Suppressor macrophage treated with lipopolysaccharide for 4 hours (primary cell): ENCODE measurements at regions not wholly inside any gene's neighbourhood (a gene's known extent, or its start where the extent isn't known, plus 50 kb on each side); places are given as distances from the start of the nearest gene placed in this dataset.
"Not testable (repeated sequence)": the region's sequence is repeated elsewhere in the genome, so short reads cannot be mapped to it uniquely, and the experiment has no call there.

Experiments
- DNase-seq: peaks from one replicate; pipeline ENCODE4 v3.0.0-alpha.2; 2020

DNA sequence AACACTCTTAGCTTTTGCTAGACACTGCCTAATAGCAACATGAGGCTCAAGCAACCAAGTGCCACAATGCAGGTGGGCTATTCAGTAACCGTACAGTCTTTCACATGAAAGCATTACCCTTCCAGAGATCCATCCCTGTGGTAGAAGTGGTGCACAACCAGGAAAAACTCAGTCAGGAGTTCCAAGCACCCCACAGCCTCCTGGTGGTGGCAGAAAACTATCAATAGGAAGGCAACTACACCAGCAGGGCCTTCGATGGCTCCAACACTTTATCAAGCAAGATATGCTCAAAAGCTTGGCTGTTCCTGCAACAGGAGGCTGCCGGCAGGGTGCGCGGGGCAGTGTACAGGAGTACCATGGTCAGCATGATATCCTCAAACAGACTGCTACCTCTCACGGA, 176.1 kb upstream of the DLGAP1 start:
- DNase-seq, result no peak

DNA sequence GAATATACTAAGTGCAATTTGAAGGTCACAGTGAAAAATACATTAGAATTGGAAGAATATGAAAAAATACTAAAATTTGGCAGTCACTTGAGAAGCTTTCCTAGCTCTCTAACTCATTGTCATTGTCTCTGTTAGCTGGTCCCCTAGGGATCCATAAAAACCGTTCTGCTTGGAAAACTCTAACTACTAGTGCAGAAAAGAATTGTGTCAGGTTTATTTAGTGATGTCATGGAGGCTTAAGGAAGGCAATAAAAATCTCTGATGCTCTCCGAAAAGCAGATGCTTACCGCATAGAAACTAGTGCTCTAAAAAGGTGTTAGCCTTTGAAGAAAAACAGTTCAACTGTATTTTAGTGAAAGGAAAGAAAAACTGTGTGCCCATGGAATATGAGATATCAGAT, 150.1 kb upstream of the DLGAP1 start:
- no peak for DNase-seq

DNA sequence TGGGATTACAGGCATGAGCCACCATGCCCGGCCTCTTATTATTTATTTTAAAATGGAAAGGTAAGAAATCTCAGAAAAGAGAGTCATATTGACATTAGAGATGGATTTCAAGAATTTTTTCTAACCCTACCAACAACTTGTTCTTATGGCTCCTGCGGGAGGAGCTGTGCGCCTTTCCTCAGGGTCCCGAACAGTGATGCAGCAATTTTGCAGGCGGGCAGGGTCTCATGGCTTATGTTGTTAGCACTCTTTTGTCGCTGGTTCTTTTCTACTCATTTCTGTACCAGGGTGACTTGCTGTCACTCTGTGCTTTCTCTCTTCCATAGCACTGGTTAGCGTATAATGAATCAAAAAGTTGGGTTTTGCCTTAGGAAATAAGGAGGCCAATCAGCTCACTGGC, 148.8 kb upstream of the DLGAP1 start:
- DNase-seq, result no peak

GRCh38 chr18:4599312-4599711, 144.2 kb upstream of the DLGAP1 start:
- no peak for DNase-seq

DNA sequence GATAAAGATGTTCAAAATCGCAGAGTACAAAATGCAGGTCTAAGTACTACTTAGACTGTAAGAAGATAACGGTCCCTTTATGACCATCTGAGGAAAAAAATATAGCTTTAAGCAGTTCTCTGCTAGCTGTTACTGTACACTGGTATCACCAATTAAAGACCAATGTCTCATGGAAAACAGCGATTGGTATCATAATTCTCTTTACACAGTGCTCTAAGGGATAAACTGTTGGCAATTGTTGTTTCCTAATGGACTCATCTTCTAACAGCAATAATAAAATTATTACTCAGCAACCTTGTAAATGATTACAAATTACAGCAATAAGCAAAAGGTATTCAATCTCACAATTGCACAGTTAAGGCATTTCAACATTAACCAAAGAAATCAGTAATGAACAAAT, 142.2 kb upstream of the DLGAP1 start:
- no peak for DNase-seq

- no peak for DNase-seq
Measured at GRCh38 chr18:4593895-4594294, 138.8 kb upstream of the DLGAP1 start.

DNA sequence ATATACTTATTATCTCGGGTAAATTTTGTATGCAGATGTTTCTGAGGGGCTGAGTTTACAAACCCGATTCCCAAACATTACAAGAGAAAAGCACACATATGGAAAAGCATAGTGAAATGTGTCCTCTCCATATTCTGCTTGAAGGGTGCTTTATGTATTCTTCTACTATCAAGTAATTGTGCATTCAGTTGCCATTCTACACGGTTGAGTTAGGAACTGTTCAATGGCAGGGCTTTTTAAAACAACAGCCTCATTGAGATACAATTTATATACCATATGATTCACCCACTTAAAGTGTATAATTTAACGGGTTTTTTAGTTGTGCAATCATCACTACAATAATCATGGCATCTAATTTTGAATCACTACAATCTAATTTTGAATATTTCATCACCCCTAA, 138.4 kb upstream of the DLGAP1 start:
- DNase-seq, result no peak

GRCh38 chr18:4589056-4589800, 134.1 kb upstream of the DLGAP1 start:
- DNase-seq, result no peak

- no peak for DNase-seq
Measured at GRCh38 chr18:4587204-4587603, 132.1 kb upstream of the DLGAP1 start.

- DNase-seq, result no peak
Measured at GRCh38 chr18:4586731-4587130, 131.6 kb upstream of the DLGAP1 start.

GRCh38 chr18:4582431-4583335, 127.6 kb upstream of the DLGAP1 start:
- DNase-seq, result no peak

DNA sequence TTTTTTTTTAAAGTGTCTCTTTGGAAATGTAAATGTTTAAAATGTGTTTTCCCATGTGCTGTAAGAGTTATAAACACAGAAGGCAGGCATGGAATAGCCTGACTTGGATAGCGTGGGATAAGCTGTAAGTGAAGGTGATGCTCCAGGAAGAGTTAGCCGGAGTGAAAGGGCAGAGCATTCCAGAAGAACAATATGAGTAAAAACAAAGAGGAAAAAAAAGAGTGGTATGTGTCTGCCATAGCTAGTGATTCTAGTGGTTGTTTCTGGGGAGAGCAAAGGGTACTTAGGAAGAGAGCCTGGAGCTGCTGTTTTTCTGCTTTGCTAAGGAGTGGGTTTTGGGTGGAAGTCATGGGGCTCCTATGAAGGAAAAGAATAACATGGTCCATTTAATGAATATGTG, 126.9 kb upstream of the DLGAP1 start:
- no peak for DNase-seq

- no peak for DNase-seq
Measured at GRCh38 chr18:4578449-4578848, 123.3 kb upstream of the DLGAP1 start.

GRCh38 chr18:4573735-4574134, 118.6 kb upstream of the DLGAP1 start:
- DNase-seq, result no peak

- no peak for DNase-seq
Measured at GRCh38 chr18:4557502-4557901, 102.4 kb upstream of the DLGAP1 start.

DNA sequence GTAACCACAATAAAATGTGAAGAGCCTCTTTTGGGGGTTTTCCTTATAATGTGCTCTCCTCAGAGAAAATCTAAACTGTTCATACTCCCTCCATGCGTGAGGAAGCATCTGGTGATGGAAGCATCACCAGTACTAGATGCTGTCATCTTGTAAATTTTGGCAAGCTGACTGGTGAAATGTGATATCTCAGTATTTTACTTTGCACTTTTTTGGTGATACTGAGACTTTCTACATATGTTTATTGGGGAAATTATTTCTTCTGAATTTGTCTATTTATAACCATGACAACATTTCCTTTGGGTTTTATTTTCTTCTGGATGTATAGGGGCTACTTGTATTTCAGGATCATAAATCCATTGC, 95.9 kb upstream of the DLGAP1 start:
- no peak for DNase-seq

DNA sequence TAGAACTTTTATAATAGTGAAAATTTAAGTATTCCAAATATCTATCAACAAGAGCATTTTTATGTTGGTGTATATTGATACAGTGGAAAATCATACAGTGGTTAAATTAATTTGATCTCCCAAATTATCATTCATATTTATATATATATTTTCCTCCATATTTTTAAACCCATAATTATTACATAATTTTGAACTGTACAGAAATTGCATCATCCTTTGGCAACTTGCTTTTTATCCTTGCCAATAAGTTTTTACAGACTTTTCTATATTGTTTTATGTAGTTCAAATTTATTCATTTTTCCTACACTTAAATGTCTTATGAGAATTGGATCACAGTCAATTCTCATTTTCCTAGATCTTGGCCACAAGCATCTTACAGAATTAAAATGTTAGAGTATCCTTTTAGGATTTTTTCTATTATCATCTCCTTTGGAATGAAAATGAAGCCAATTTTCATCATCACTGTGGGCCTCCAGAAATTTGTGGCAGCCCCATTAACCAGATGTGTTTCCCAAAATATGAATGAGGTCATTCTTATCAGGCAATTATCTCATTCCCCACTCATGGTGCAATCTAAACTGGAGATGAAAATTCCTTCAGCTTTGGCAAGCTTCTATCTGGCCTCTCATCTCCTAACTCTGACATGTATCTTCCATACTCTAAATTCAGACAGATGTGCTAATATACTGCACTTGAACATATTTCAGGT, 94.2 kb upstream of the DLGAP1 start:
- DNase-seq, result no peak

DNA sequence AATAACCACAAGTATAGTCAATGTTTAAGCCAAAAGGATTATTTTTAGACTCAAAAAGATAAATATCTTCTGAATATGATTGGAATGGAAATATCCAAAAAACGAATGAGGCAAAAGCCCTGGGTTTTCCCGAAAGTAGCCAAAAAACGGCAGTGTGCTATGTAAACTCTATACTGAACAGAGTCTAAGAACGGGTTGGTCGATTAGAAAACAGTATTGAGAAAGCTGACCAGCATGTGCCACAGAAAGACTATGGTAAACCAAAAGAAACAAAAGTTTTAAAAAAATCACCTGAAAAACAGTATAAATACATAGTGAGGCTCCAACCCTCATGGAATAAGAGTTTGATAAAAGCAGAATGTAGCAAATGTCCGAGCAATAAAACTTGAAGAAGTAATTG, 92.0 kb upstream of the DLGAP1 start:
- DNase-seq, result no peak

DNA sequence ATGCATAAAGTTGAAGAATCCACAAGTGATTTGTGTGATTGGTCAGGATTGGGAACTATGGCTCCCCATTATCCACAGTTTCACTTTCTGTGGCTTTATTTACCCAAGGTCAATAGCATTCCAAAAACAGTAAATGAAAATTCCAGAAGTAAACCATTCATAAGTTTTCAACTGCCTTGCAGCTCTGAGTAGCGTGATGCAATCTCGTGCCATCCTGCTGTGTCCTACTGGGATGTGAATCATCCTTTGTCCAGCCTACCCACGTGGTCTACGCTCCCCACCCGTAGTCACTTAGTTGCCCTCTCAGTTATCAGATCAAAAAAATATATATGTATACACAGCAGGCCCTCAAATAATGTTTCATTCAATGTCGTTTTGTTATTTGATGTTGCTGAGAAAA, 89.0 kb upstream of the DLGAP1 start:
- no peak for DNase-seq

DNA sequence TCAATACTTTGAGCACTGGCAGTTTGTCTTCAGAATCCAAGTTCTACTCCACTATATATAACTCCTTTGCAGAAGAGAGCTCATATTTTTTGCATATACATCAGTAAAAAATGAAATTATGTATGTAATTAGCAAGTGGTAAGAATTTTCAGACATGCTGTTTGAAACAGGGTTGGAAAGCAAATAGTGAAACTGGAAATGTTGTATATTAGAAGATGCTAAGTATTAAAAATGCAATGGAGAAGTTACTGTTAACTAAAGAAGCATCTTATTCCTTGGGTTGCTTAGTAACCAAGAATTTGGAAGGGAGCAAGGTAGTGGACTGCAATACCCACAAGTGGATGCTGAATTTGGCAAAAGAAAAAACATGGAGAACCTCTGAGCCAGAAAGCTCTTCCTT, 88.6 kb upstream of the DLGAP1 start:
- no peak for DNase-seq

DNA sequence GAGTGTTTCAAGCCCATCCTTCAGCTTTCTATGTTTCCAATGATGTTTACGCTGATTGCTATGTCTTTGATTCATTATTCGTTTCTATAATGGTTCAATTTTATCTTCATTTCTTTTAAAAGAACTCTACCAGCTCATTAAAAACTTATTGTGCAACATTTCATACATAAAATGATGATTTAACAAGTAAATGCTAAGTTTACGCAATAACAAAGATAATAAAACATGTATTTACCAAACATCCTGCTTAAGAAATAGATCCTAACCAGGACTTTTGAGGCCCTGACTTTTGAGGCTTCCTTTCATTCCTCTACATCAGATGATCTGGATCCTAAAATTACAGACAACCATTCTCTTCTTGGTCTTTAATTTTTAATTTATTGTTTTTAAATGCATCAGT, 86.5 kb upstream of the DLGAP1 start:
- DNase-seq, result no peak

DNA sequence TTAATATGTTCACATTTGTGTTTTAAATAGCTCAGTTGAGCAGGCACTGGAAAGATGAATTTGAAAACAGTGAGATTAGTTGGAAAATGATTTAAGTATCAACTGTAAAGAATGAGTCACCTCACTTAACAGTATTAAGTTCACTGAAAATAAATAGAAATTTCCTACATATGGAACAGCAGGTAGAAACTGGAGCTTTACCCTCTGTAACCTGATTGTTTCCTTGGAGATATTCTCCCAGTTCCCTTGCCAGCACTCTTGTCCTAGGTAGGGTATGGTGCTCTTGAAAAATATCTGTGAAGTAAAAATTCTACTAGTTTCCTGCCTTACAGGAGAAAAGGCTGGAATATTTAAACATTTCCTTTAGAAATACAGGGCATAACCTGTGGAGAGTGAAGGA, 81.3 kb upstream of the DLGAP1 start:
- no peak for DNase-seq

GRCh38 chr18:4528405-4528804, 73.3 kb upstream of the DLGAP1 start:
- no peak for DNase-seq

- not testable (repeated sequence) for DNase-seq
Measured at GRCh38 chr18:4527826-4528225, 72.7 kb upstream of the DLGAP1 start.
